ENCODE measurements at regions not wholly inside any gene's neighbourhood (a gene's known extent, or its start where the extent isn't known, plus 50 kb on each side); places are given as distances from the start of the nearest gene placed in this dataset.

- TF ChIP-seq POLR2A (IDR thresholded peaks at IDR 0.05) (no peak), CTCF (IDR thresholded peaks at IDR 0.05) (no peak)
These were observed 244.1 kb downstream of the BMP7 start for GRCh38 chr20:57022306-57022705.
